Nephron progenitor cell (in vitro differentiated cells): ENCODE measurements at regions not wholly inside any gene's neighbourhood (a gene's known extent, or its start where the extent isn't known, plus 50 kb on each side); places are given as distances from the start of the nearest gene placed in this dataset.

Source experiments
- DNase-seq: peaks from one replicate; pipeline ENCODE4 v3.0.0; 2021
- H3K27ac Mint-ChIP-seq: 2 replicates; pipeline ENCODE4 v1.8.0; 2021; ENCODE audit warnings: mild to moderate bottlenecking, moderate library complexity, mixed read lengths
- H3K27me3 Mint-ChIP-seq: 2 replicates; pipeline ENCODE4 v1.8.0; 2021; ENCODE audit warnings: mild to moderate bottlenecking, low read depth, mixed read lengths; ENCODE audit not compliant: poor library complexity
- H3K36me3 Mint-ChIP-seq: 2 replicates; pipeline ENCODE4 v1.8.0; 2021; ENCODE audit warnings: low read depth, mixed read lengths
- H3K4me1 Mint-ChIP-seq: 2 replicates; pipeline ENCODE4 v1.8.0; 2021; ENCODE audit warnings: mixed read lengths
- H3K4me3 Mint-ChIP-seq: 2 replicates; pipeline ENCODE4 v1.8.0; 2021; ENCODE audit warnings: mild to moderate bottlenecking, moderate library complexity, mixed read lengths
- H3K9me3 Mint-ChIP-seq: 2 replicates; pipeline ENCODE4 v1.8.0; 2021; ENCODE audit warnings: mild to moderate bottlenecking, moderate library complexity, mixed read lengths
- TF ChIP-seq, protein P1 (sequence below): fragments of 200-600 bp; sonication (generic); IDR thresholded peaks from 2 replicates; pipeline ENCODE4 v1.5.0; 2021; ENCODE audit warnings: antibody characterized with exemption

DNA sequence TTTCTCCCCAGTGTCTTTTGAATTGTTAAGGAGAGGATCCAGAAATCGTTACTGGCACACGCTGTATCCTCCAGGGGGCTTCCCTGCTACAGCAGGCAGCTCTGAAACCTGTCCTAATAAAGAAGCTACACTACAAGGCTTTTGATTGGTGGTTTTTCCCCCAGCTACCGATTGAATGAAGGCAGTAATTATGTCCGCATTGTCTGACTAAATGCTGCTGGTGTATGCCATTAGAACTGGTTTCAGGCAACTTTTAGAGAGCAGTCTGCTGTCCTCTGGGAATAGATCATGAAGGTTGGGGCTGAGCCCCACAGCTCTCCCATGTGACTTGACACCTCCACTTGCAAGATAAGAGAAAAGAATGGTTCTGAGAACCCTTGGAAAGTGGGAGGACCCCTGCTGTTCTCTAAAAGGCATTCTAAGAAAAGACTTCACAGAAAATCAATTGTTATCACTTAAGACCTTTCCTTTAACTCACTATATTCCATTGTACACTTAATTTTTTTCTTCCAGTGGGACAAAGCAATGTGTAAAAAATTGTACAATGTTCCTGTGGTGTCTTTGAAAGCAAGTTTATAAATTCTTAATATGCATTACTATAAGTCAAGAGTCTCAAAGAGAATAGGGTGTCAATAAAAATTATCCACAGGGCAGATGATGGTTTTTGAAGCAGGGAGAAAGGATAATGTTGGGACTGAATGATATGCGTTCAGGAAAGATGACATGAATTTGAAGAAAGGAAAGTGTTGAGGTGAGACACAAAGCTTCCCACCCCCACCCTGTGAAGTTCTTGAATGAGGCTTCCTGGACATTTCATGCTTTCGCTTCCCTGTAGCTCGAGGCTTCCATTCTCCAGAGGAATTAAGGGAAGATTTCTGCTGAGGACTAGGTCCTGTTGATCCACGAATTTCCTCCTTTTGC is 53.0 kb upstream of the DAZL start:
- Mint-ChIP-seq H3K4me1 (peaks cover 8% of the 10 kb centered on the region), H3K27ac (no peak overlapping the region), H3K36me3 (peaks cover 7% of the 10 kb centered on the region), H3K4me3 (no peak overlapping the region), H3K9me3 (peaks cover 17% of the 10 kb centered on the region), H3K27me3 (no peaks in the 10 kb centered on the region)
- TF ChIP-seq, protein P1, sequence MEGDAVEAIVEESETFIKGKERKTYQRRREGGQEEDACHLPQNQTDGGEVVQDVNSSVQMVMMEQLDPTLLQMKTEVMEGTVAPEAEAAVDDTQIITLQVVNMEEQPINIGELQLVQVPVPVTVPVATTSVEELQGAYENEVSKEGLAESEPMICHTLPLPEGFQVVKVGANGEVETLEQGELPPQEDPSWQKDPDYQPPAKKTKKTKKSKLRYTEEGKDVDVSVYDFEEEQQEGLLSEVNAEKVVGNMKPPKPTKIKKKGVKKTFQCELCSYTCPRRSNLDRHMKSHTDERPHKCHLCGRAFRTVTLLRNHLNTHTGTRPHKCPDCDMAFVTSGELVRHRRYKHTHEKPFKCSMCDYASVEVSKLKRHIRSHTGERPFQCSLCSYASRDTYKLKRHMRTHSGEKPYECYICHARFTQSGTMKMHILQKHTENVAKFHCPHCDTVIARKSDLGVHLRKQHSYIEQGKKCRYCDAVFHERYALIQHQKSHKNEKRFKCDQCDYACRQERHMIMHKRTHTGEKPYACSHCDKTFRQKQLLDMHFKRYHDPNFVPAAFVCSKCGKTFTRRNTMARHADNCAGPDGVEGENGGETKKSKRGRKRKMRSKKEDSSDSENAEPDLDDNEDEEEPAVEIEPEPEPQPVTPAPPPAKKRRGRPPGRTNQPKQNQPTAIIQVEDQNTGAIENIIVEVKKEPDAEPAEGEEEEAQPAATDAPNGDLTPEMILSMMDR: no peak
- DNase-seq: no peak

DNA sequence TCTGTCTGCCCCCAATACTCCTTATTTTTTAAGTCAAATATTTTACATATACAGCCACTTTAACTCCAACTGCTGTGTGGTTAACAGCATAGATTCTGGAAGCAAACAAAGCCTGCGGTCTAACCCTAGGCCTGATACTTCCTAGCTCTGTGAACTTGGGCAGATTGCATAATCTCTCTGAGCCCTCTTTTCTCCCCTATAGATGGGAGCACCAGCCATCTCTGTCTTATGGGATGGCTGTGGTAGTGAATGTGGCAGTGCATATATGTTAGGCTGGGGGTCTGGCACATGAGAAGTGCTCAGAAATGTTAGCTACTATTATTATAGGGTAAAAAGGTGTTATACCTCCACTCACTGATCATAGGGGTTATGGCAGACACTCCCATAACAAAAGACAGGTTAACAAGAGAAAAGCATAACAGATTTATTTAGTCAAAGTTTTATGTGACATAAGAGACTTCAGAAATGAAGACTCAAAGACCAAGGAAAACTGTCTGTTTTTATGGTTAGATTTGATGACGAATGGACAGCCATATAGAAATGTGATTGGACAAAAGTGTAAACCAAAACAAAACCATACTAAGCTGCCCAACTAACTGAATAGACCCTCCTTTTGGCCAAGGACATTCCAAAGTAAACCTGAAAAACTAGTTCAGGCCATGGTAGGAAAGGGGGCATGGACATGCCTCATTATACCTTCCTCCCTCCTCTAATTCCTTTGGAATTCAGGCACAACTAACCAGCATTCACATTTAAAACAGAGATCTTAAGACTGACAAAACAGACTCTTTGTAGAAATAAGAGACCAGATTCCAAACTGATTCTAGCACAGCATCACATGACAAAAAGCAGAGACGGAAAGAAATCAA is 53.9 kb upstream of the DAZL start:
- Mint-ChIP-seq H3K4me3 (no peak overlapping the region), H3K27me3 (no peaks in the 10 kb centered on the region), H3K9me3 (peaks cover 17% of the 10 kb centered on the region), H3K36me3 (peaks cover 7% of the 10 kb centered on the region), H3K27ac (no peak overlapping the region), H3K4me1 (peaks cover 15% of the 10 kb centered on the region)
- TF ChIP-seq, protein P1: no peak
- DNase-seq: no peak

DNA sequence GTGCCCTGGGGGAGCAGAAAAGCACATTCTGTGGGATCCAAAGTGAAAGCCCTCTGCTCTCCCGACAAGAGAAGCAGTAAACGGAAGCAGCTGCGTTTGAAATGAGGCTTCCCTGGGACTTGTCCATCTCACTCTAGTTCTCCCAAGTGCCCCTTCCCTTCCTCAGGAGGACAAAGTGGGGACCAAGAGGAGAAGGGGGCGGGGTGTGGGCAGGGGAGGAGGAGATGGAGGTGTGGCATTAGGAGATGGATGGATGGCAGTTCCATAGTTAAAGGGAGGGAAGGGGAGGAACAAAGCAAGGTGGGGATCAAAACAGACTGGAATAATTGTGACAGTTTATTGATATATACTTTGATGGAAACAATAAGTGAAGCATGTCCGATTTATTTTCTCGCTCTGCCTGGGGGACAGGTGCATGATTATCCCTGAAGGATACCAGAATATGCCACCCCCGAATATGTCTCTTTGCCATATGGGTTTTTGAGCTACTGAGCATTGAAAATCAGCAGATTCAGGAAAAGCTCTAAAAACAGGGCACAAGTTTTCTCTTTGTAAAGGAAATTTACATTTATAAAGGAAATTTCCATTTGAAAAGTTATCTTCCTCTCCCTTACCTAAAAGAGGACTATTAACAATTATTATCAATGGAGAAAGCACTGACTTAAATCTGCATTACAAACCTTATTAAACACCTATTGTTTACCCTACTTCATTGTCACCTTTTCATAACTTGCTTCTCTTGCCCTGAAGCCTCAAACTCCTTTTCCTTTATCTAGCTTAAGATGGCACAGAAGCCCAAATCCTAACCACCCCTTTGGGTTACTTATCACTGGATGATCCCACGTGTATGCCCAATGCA is 58.9 kb upstream of the DAZL start:
- Mint-ChIP-seq H3K27ac (no peak overlapping the region), H3K27me3 (peaks cover 7% of the 10 kb centered on the region), H3K4me3 (no peak overlapping the region), H3K36me3 (peaks cover 7% of the 10 kb centered on the region), H3K4me1 (peaks cover 28% of the 10 kb centered on the region), H3K9me3 (peaks cover 17% of the 10 kb centered on the region)
- TF ChIP-seq, protein P1: no peak
- DNase-seq: no peak

DNA sequence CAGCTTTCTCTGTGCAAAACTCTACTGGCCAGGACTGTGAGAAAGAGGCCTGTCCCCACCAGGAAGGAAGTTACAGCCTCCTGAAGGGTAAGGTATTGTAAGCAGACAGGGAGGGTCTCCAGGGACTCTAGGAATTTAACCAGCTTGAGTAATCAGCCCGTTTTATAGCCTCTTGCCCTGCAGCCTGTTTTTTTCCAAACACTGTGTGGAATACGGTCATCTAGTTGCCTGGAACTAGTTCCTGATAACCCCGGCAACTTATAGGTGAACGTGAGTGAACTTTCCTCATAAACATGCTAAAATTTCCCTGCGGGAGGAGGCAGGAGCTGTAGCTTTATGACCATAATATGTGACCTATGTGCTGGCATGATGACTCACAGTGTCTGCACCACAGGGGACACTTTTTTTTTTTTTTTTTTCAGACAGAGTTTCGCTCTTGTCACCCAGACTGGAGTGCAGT is 60.1 kb upstream of the DAZL start:
- no peak overlapping the region for H3K4me3 Mint-ChIP-seq
- H3K9me3 Mint-ChIP-seq: peaks cover 17% of the 10 kb centered on the region
- H3K36me3 Mint-ChIP-seq: peaks cover 7% of the 10 kb centered on the region
- TF ChIP-seq, protein P1: no peak
- peaks cover 28% of the 10 kb centered on the region for H3K4me1 Mint-ChIP-seq
- DNase-seq: peak; percentile 33
- H3K27me3 Mint-ChIP-seq: peaks cover 7% of the 10 kb centered on the region
- H3K27ac Mint-ChIP-seq: peak overlapping the region; percentile 91

DNA sequence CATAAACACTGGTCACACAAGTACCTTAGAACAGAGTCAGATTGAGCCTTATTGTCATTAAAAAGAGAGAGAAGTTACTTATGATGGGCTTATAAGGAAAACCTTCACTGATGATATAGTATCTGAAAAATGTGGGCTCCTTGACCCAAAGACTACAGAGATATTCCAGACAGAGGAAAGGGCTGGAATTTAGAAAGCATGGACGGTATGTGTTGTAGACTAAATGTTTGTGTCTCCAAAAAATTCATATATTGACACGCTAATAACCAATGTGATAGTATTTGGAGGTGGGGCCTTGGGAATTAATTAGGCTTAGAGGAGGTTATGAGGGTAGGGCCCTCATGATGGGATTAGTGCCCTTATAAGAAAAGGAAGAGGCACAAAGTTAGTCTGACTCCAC is 61.0 kb upstream of the DAZL start:
- H3K27ac Mint-ChIP-seq: no peak overlapping the region
- peaks cover 11% of the 10 kb centered on the region for H3K9me3 Mint-ChIP-seq
- H3K4me1 Mint-ChIP-seq: peaks cover 29% of the 10 kb centered on the region
- no peak for DNase-seq
- peaks cover 7% of the 10 kb centered on the region for H3K27me3 Mint-ChIP-seq
- TF ChIP-seq, protein P1: no peak
- peaks cover 2% of the 10 kb centered on the region for H3K36me3 Mint-ChIP-seq
- H3K4me3 Mint-ChIP-seq: no peak overlapping the region
